ENCODE measurements at regions not wholly inside any gene's neighbourhood (a gene's known extent, or its start where the extent isn't known, plus 50 kb on each side); places are given as distances from the start of the nearest gene placed in this dataset.
"Not testable (repeated sequence)": the region's sequence is repeated elsewhere in the genome, so short reads cannot be mapped to it uniquely, and the experiment has no call there.

DNA sequence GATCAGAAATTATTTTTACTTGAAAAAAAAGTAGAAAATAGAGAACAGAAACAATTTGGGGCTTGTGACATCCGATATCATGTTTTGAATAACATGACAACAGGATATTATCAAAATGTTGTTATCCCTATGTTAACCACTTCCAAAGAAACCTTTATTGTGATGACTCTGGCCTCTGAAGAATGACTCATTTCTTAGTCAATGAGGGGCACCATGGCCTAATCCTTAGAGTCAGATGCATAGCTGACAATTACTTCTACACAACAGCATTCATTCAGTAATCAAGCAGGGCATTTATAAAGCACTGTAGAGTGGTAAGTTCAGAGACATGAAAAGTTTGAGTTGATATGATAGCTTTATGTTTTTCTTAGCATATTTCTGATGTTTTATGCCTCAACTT is 703.0 kb downstream of the RNF144A start:
- no peaks in the 10 kb centered on the region for H3K36me3 ChIP-seq (ENCODE audit: control insufficient read depth, insufficient read depth, low read length)
- WGBS (ENCODE audit: insufficient coverage, insufficient read length): no CpG with 5 or more reads among the region's 1 CpG
- H3K27ac ChIP-seq (ENCODE audit: low read length): no peak overlapping the region
- no peaks in the 10 kb centered on the region for H3K9me3 ChIP-seq (ENCODE audit: control insufficient read depth, insufficient read depth, low read length)
- no peak overlapping the region for H3K4me3 ChIP-seq (ENCODE audit: low read length)
- no peak for DNase-seq (ENCODE audit: low read depth, low spot score)
- H3K4me1 ChIP-seq (ENCODE audit: control insufficient read depth, insufficient read depth, low read length): no peaks in the 10 kb centered on the region; the same call in 1 of the 2 replicates
- no peaks in the 10 kb centered on the region for H3K27me3 ChIP-seq (ENCODE audit: control insufficient read depth, insufficient read depth, low read length)

DNA sequence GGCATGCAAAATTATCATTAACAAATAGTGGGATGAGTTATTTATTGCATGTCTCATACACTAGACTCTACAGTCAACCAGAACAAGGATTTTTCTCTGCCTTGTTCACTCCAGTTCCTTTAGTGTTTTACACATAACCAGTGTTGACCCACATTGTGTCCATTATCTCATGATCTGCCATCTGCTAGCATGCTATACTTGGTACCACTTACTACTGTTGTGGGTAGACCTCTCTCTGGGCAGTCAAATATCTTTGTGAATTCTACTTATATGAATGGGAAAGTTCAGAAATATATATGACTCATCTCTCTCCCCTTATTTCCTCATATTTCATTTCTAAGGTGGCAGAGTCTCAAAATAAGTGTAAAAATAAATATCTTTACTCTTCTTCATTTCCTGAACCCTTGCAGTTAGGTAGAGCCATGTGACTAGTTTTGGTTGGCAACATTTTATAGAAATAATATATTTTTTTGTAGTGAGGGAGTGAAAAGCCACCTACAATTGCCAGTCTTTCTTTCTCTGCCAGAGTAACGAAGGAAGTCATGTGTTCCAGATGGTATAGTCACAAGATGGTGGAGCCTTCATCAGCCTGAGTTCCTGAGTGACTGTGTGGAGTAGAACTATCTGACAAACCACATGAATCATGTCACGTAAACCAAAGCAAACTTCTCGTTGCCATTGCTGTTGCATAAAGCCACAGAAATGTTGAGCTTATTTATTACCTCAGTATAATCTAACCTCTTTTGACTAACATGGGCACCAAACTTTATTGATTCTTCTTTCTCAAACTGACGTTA is 704.0 kb downstream of the RNF144A start:
- no peaks in the 10 kb centered on the region for H3K36me3 ChIP-seq (ENCODE audit: control insufficient read depth, insufficient read depth, low read length)
- H3K4me1 ChIP-seq (ENCODE audit: control insufficient read depth, insufficient read depth, low read length): no peaks in the 10 kb centered on the region
- WGBS (ENCODE audit: insufficient coverage, insufficient read length): no CpG with 5 or more reads among the region's 4 CpGs
- no peak overlapping the region for H3K27ac ChIP-seq (ENCODE audit: low read length)
- no peak for DNase-seq (ENCODE audit: low read depth, low spot score)
- no peak overlapping the region for H3K4me3 ChIP-seq (ENCODE audit: low read length)
- H3K9me3 ChIP-seq (ENCODE audit: control insufficient read depth, insufficient read depth, low read length): no peaks in the 10 kb centered on the region
- no peaks in the 10 kb centered on the region for H3K27me3 ChIP-seq (ENCODE audit: control insufficient read depth, insufficient read depth, low read length)

DNA sequence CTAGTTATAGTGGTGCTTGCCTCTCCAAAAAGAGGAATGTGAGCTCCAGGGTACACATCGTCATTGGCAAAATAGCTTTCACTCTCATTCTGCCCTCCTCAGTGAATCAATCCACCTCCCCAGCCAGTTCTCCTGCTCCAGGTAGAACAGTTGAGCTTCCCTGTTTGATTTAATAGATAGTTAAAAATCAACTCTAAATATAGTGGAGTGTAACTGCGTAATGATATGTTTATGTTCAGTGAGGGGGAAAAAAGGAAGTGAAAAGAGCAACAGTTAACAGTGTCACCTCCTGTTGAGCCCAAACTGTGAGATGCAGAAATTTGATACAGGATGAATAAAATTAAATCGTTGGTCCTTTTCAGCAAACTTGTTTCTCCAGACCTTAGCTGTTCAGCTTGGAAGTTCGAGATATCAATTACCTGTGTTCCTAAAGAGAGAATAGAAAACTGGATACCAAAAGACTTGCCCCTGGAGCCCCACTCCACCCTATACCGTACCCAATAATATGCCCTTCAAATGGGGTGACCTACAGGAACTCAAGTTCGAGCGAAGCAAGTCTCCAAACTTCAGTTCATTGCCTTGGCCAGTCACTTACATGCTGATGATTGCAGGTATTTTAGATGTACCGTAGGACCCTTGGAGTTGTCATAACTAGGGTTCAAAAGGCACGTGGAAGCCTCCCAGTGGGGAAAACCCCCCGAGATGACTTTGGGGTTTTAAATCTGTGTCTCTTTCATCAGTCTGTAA is 708.4 kb downstream of the RNF144A start:
- no peaks in the 10 kb centered on the region for H3K9me3 ChIP-seq (ENCODE audit: control insufficient read depth, insufficient read depth, low read length)
- no peaks in the 10 kb centered on the region for H3K36me3 ChIP-seq (ENCODE audit: control insufficient read depth, insufficient read depth, low read length)
- H3K4me3 ChIP-seq (ENCODE audit: low read length): no peak overlapping the region
- no peak overlapping the region for H3K27ac ChIP-seq (ENCODE audit: low read length)
- H3K4me1 ChIP-seq (ENCODE audit: control insufficient read depth, insufficient read depth, low read length): no peaks in the 10 kb centered on the region
- no peak for DNase-seq (ENCODE audit: low read depth, low spot score)
- no CpG with 5 or more reads among the region's 10 CpGs for WGBS (ENCODE audit: insufficient coverage, insufficient read length)
- no peaks in the 10 kb centered on the region for H3K27me3 ChIP-seq (ENCODE audit: control insufficient read depth, insufficient read depth, low read length)

DNA sequence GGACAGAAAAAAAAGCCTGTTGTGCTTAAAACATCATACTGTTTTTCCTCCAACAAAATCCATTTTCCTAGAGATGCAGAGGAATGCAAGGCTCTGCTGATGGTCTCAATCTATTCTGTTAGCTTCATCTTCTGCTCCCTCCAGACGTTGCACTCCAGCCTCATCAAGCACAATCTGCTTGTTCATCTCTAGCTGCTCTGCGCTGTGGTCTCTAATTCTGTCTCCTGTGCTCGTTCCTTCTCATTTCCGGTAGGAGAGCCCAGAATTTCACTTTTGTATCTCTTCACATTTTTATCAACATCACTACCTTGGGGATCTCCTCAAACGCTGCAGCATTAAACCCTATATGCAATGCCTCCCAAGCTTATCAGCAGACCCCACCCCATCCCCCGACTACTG is 708.9 kb downstream of the RNF144A start:
- WGBS (ENCODE audit: insufficient coverage, insufficient read length): no CpG with 5 or more reads among the region's 6 CpGs
- Histone ChIP-seq H3K36me3 (ENCODE audit: control insufficient read depth, insufficient read depth, low read length) (no peaks in the 10 kb centered on the region), H3K27me3 (ENCODE audit: control insufficient read depth, insufficient read depth, low read length) (no peaks in the 10 kb centered on the region), H3K4me1 (ENCODE audit: control insufficient read depth, insufficient read depth, low read length) (no peaks in the 10 kb centered on the region), H3K9me3 (ENCODE audit: control insufficient read depth, insufficient read depth, low read length) (no peaks in the 10 kb centered on the region), H3K4me3 (ENCODE audit: low read length) (no peak overlapping the region), H3K27ac (ENCODE audit: low read length) (no peak overlapping the region)
- DNase-seq (ENCODE audit: low read depth, low spot score): no peak

DNA sequence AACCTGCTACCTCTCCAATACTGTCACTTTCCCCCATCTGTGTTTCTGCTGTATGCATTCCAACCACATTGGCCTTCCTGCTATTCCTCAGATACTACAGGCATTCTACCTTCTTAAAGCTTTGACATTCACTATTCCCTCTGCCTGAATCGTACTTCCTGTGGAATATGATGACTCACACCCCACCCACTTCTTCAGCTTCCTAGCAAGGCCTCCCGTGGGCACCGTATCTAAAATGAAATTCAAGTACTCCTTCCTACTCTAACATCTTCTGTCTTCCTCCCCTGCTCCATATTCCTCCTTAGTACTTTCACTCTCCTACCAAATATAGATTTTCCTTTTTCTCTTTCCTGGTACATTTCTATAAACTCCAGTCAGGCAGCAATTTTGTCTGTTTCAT is 710.4 kb downstream of the RNF144A start:
- no peaks in the 10 kb centered on the region for H3K9me3 ChIP-seq (ENCODE audit: control insufficient read depth, insufficient read depth, low read length)
- no peak for DNase-seq (ENCODE audit: low read depth, low spot score)
- no peaks in the 10 kb centered on the region for H3K36me3 ChIP-seq (ENCODE audit: control insufficient read depth, insufficient read depth, low read length)
- WGBS (ENCODE audit: insufficient coverage, insufficient read length): no CpG with 5 or more reads among the region's 3 CpGs
- no peaks in the 10 kb centered on the region for H3K27me3 ChIP-seq (ENCODE audit: control insufficient read depth, insufficient read depth, low read length)
- H3K4me1 ChIP-seq (ENCODE audit: control insufficient read depth, insufficient read depth, low read length): no peaks in the 10 kb centered on the region
- no peak overlapping the region for H3K4me3 ChIP-seq (ENCODE audit: low read length)
- H3K27ac ChIP-seq (ENCODE audit: low read length): no peak overlapping the region

DNA sequence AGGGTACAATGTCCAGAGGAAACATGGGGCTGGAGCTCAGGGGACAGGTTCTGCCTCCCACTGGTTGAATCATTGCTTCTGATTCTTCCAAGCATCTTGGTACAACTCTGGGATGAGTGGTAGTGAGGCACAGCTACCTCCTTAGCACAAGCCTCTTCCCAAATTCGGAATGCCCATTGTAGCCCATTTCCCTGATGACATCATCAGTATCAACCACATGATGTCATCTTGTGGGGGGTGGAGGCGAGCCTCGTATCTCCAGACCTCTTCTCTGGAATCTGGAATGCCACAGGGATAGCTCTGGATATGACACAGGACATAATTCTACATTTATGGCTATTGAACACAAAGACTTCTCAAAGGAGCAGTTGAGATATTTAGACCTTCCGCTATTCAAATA is 715.2 kb downstream of the RNF144A start:
- Histone ChIP-seq H3K27ac (ENCODE audit: low read length) (no peak overlapping the region), H3K36me3 (ENCODE audit: control insufficient read depth, insufficient read depth, low read length) (no peaks in the 10 kb centered on the region), H3K9me3 (ENCODE audit: control insufficient read depth, insufficient read depth, low read length) (no peaks in the 10 kb centered on the region), H3K4me1 (ENCODE audit: control insufficient read depth, insufficient read depth, low read length) (no peaks in the 10 kb centered on the region), H3K4me3 (ENCODE audit: low read length) (no peak overlapping the region), H3K27me3 (ENCODE audit: control insufficient read depth, insufficient read depth, low read length) (no peaks in the 10 kb centered on the region)
- no peak for DNase-seq (ENCODE audit: low read depth, low spot score)
- WGBS (ENCODE audit: insufficient coverage, insufficient read length): no CpG with 5 or more reads among the region's 4 CpGs

DNA sequence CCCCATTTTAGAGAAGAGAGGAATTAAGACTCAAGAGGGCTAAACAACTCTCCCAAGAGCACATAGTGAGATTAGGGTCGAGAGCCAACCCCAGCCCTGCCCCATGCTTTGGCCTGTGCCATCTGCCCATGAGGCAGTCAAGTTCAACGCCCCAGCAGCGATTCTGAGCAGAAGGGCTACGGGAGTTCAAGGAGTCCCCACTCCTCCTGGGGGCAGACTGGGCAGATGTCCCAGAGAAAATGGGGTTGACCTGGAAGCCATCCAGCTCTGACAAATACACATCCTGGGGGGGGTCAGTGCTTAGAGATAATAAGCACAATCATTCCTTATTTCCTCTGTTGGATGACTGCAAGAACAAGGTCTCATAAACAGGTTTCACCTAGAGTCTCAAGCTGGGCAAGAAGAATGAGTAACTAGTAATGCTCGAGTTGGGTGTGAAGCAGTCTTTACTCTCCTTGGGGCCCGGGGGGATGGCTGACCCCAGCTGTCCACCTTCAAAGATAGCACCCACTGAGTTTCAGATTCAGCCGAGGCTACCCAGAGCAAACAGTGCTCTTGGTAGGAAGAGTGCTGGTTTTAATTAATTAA is 716.4 kb downstream of the RNF144A start:
- Histone ChIP-seq H3K4me1 (ENCODE audit: control insufficient read depth, insufficient read depth, low read length) (no peaks in the 10 kb centered on the region), H3K4me3 (ENCODE audit: low read length) (no peak overlapping the region), H3K9me3 (ENCODE audit: control insufficient read depth, insufficient read depth, low read length) (no peaks in the 10 kb centered on the region), H3K27ac (ENCODE audit: low read length) (no peak overlapping the region), H3K27me3 (ENCODE audit: control insufficient read depth, insufficient read depth, low read length) (no peaks in the 10 kb centered on the region), H3K36me3 (ENCODE audit: control insufficient read depth, insufficient read depth, low read length) (no peaks in the 10 kb centered on the region)
- no CpG with 5 or more reads among the region's 7 CpGs for WGBS (ENCODE audit: insufficient coverage, insufficient read length)
- DNase-seq (ENCODE audit: low read depth, low spot score): no peak

DNA sequence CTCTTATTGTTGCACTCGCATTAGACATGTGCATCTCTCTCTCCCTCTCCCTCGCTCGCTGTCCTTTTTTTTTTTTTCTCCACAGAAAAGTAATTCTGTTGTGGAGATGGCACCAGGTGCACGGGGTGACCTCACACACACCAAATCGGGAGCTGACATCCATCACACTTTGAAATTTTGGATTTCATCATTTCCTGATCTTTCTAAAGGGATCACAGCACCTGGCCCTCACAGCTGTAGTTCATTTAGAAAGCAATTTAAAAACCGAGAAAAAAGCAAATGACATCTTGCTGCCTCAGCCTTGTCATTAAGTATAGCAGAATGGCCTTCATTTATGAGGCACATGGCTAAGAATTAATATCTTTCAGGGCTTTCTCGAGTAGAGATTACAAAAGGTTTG is 717.2 kb downstream of the RNF144A start:
- Histone ChIP-seq H3K9me3 (ENCODE audit: control insufficient read depth, insufficient read depth, low read length) (no peaks in the 10 kb centered on the region), H3K4me1 (ENCODE audit: control insufficient read depth, insufficient read depth, low read length) (no peaks in the 10 kb centered on the region), H3K27ac (ENCODE audit: low read length) (no peak overlapping the region), H3K27me3 (ENCODE audit: control insufficient read depth, insufficient read depth, low read length) (no peaks in the 10 kb centered on the region), H3K4me3 (ENCODE audit: low read length) (no peak overlapping the region), H3K36me3 (ENCODE audit: control insufficient read depth, insufficient read depth, low read length) (no peaks in the 10 kb centered on the region)
- no CpG with 5 or more reads among the region's 7 CpGs for WGBS (ENCODE audit: insufficient coverage, insufficient read length)
- no peak for DNase-seq (ENCODE audit: low read depth, low spot score)

DNA sequence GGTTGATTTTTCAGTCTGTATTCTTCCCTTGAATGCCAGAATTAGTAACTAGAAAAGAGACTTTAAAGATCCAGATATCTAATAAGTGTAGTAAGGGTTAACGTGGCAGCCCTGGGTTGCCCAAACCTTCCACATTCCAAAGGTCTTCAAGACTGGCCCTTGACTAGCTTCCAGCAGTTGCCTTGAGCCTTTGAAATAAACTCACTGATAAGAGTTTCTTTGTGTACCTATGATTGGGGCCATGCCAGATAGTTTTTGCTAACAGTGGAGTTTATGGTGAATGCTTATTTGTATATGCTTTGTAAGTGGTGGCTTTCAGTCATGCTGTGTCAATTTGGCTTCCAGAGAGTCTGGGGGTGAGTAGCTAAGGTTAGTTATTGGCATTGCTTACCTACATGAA is 722.3 kb downstream of the RNF144A start:
- DNase-seq (ENCODE audit: low read depth, low spot score): no peak
- no peaks in the 10 kb centered on the region for H3K4me1 ChIP-seq (ENCODE audit: control insufficient read depth, insufficient read depth, low read length)
- H3K27me3 ChIP-seq (ENCODE audit: control insufficient read depth, insufficient read depth, low read length): no peaks in the 10 kb centered on the region
- H3K9me3 ChIP-seq (ENCODE audit: control insufficient read depth, insufficient read depth, low read length): no peaks in the 10 kb centered on the region; the same call in 1 of the 2 replicates
- no peak overlapping the region for H3K27ac ChIP-seq (ENCODE audit: low read length)
- no CpG with 5 or more reads among the region's 1 CpG for WGBS (ENCODE audit: insufficient coverage, insufficient read length)
- no peak overlapping the region for H3K4me3 ChIP-seq (ENCODE audit: low read length)
- H3K36me3 ChIP-seq (ENCODE audit: control insufficient read depth, insufficient read depth, low read length): no peaks in the 10 kb centered on the region

DNA sequence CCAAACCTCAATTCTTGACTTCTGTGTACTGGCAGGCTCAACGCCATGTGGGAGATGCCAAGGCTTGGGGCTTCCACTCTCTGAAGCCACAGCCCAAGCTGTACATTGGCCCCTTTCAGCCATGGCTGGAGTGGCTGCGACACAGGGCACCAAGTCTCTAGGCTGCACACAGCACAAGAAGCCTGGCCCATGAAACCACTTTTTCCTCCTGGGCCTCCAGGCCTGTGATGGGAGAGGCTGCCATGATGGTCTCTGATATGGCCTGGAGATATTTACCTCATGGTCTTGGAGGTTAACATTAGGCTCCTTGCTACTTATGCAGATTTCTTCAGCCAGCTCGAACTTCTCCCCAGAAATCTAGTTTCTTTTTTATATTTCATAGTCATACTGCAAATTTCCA is 724.1 kb downstream of the RNF144A start:
- H3K27me3 ChIP-seq (ENCODE audit: control insufficient read depth, insufficient read depth, low read length); DNase-seq (ENCODE audit: low read depth, low spot score); H3K4me1 ChIP-seq (ENCODE audit: control insufficient read depth, insufficient read depth, low read length); H3K36me3 ChIP-seq (ENCODE audit: control insufficient read depth, insufficient read depth, low read length); H3K27ac ChIP-seq (ENCODE audit: low read length); H3K4me3 ChIP-seq (ENCODE audit: low read length); H3K9me3 ChIP-seq (ENCODE audit: control insufficient read depth, insufficient read depth, low read length): not testable (repeated sequence)
- WGBS (ENCODE audit: insufficient coverage, insufficient read length): no CpG with 5 or more reads among the region's 3 CpGs

Measured in iPS DF 6.9 (cell line).